ENCODE measurements at regions not wholly inside any gene's neighbourhood (a gene's known extent, or its start where the extent isn't known, plus 50 kb on each side); places are given as distances from the start of the nearest gene placed in this dataset.

- no peak overlapping the region for H3K4me3 ChIP-seq (replicated peaks in 1 of 2; ENCODE audit: low read depth in 1 of 2, low read length in 2 of 2)
- no peaks in the 10 kb centered on the region for H3K9me2 ChIP-seq (ENCODE audit: insufficient read depth)
- H2AFZ ChIP-seq (ENCODE audit: low read depth, low read length, poor library complexity, severe bottlenecking): no peak overlapping the region
- ChIA-PET CTCF (no interaction called here), RAD21 (ENCODE audit: low non-redundant PET in 1 of 2, low total read pairs in 2 of 2, uncharacterized antibody in 2 of 2, unreplicated experiment in 2 of 2) (no interaction called here), POLR2A (no interaction called here)
- no TSS peak for BruUV-seq (replicated peaks)
- ATAC-seq (no peak), DNase-seq (ENCODE audit: low read depth, low spot score) (no peak)
- no peaks in the 10 kb centered on the region for H3K36me3 ChIP-seq (ENCODE audit: control insufficient read depth in 1 of 2, insufficient read depth in 2 of 2, low read length in 2 of 2)
- H3K9me3 ChIP-seq (ENCODE audit: control insufficient read depth in 1 of 2, insufficient read depth in 1 of 2, low read depth in 1 of 2, low read length in 2 of 2): no peaks in the 10 kb centered on the region
- no peak overlapping the region for H3K4me2 ChIP-seq (ENCODE audit: low read length)
- H3K9ac ChIP-seq (ENCODE audit: low read length): no peak overlapping the region
- no peak for TF ChIP-seq ATF3 (IDR thresholded peaks at IDR 0.05)
- no peaks in the 10 kb centered on the region for H4K20me1 ChIP-seq (ENCODE audit: insufficient read depth)
- no peaks in the 10 kb centered on the region for H3K79me2 ChIP-seq (ENCODE audit: insufficient read depth, low read length)
- H3K4me1 ChIP-seq (ENCODE audit: control insufficient read depth in 1 of 2, insufficient read depth in 2 of 2, low read length in 2 of 2): no peaks in the 10 kb centered on the region
- no peaks in the 10 kb centered on the region for H3K27me3 ChIP-seq (ENCODE audit: insufficient read depth, low read length)
- H3K27ac ChIP-seq (ENCODE audit: low read depth, low read length): no peak overlapping the region
- intact Hi-C loops (cut with micrococcal nuclease): no loop called here
Observed at GRCh38 chr18:1811282-1811681, 760.0 kb downstream of the METTL4 start.

GRCh38 chr18:1825296-1825695 lies 746.0 kb downstream of the METTL4 start:
- Histone ChIP-seq H3K27ac (ENCODE audit: low read depth, low read length) (no peak overlapping the region), H3K4me2 (ENCODE audit: low read length) (no peak overlapping the region), H3K27me3 (ENCODE audit: insufficient read depth, low read length) (no peaks in the 10 kb centered on the region), H3K9me3 (ENCODE audit: control insufficient read depth in 1 of 2, insufficient read depth in 1 of 2, low read depth in 1 of 2, low read length in 2 of 2) (no peaks in the 10 kb centered on the region), H3K79me2 (ENCODE audit: insufficient read depth, low read length) (no peaks in the 10 kb centered on the region), H4K20me1 (ENCODE audit: insufficient read depth) (no peaks in the 10 kb centered on the region), H3K36me3 (ENCODE audit: control insufficient read depth in 1 of 2, insufficient read depth in 2 of 2, low read length in 2 of 2) (no peaks in the 10 kb centered on the region), H2AFZ (ENCODE audit: low read depth, low read length, poor library complexity, severe bottlenecking) (no peak overlapping the region), H3K9me2 (ENCODE audit: insufficient read depth) (no peaks in the 10 kb centered on the region), H3K9ac (ENCODE audit: low read length) (no peak overlapping the region), H3K4me3 (replicated peaks in 1 of 2; ENCODE audit: low read depth in 1 of 2, low read length in 2 of 2) (no peak overlapping the region), H3K4me1 (ENCODE audit: control insufficient read depth in 1 of 2, insufficient read depth in 2 of 2, low read length in 2 of 2) (no peaks in the 10 kb centered on the region)
- RAD21 ChIA-PET (ENCODE audit: low non-redundant PET in 1 of 2, low total read pairs in 2 of 2, uncharacterized antibody in 2 of 2, unreplicated experiment in 2 of 2): no interaction called here
- TF ChIP-seq SP1 (IDR thresholded peaks at IDR 0.05; ENCODE audit: low read depth) (no peak), CTCF (IDR thresholded peaks at IDR 0.05 in 2 of 3, conservative IDR thresholded peaks at IDR 0.05 in 1 of 3; ENCODE audit: borderline replicate concordance in 1 of 3, insufficient read depth in 1 of 3, low read depth in 2 of 3, low read length in 2 of 3) (no peak), ELF1 (IDR thresholded peaks at IDR 0.05; ENCODE audit: borderline replicate concordance, low read depth) (no peak), CBX3 (IDR thresholded peaks at IDR 0.05; ENCODE audit: low read depth) (no peak), EZH2 (IDR thresholded peaks at IDR 0.05) (no peak), RAD21 (IDR thresholded peaks at IDR 0.05; ENCODE audit: low read depth) (no peak), ZFX (IDR thresholded peaks at IDR 0.05) (no peak), POLR2A (IDR thresholded peaks at IDR 0.05; ENCODE audit: borderline replicate concordance, extremely low read depth, insufficient read depth, insufficient read length) (no peak), ZBTB33 (IDR thresholded peaks at IDR 0.05; ENCODE audit: extremely low read depth, insufficient replicate concordance, low read length) (no peak), POLR2AphosphoS5 (IDR thresholded peaks at IDR 0.05; ENCODE audit: low read depth, low read length) (no peak), YY1 (IDR thresholded peaks at IDR 0.05; ENCODE audit: extremely low read depth, insufficient replicate concordance, low read depth, low read length) (no peak)
- no peak for DNase-seq (ENCODE audit: low read depth, low spot score)
- no TSS peak for BruUV-seq (replicated peaks)
- POLR2A ChIA-PET: no interaction called here
- intact Hi-C loops (cut with micrococcal nuclease): loop anchor here (5.0 kb wide), 1 partner anchor 37 kb away; no protein-coding TSS in a partner anchor
- CTCF ChIA-PET: no interaction called here
- no peak for ATAC-seq
